Lung (tissue), 11 donors: ENCODE measurements at regions not wholly inside any gene's neighbourhood (a gene's known extent, or its start where the extent isn't known, plus 50 kb on each side); places are given as distances from the start of the nearest gene placed in this dataset.

Experiments
- ATAC-seq: fragments of 200-7000 bp; cut with Tn5 transposase; one replicate; pipeline ENCODE4 v1.9.1; 2020; ENCODE audit warnings: moderate number of reproducible peaks; ENCODE audit not compliant: insufficient read depth, low FRiP score
- DNase-seq, 3 donors: peaks; one replicate each; pipeline ENCODE4 v3.0.0-alpha.2; 2013 to 2017
- H3K27ac ChIP-seq, 2 donors: one replicate each; pipeline ENCODE4 v1.5.1; 2013; ENCODE audit warnings: mild to moderate bottlenecking in 2 of 2, moderate library complexity in 2 of 2, control low read depth in 1 of 2, inconsistent platforms in 1 of 2, low read depth in 1 of 2, low read length in 1 of 2
- H3K27me3 ChIP-seq, 3 donors: one replicate each; pipeline ENCODE4 v1.5.1; 2013; ENCODE audit warnings: low read length in 2 of 3; ENCODE audit not compliant: control insufficient read depth in 3 of 3, insufficient read depth in 3 of 3
- H3K36me3 ChIP-seq, 4 donors: one replicate each; pipeline ENCODE4 v1.5.1; 2013; ENCODE audit warnings: low read length in 4 of 4, mild to moderate bottlenecking in 1 of 4, moderate library complexity in 1 of 4; ENCODE audit not compliant: control insufficient read depth in 4 of 4, insufficient read depth in 4 of 4
- H3K4me1 ChIP-seq, 5 donors: one replicate each; pipeline ENCODE4 v1.5.1; 2013; ENCODE audit warnings: low read length in 5 of 5, mild to moderate bottlenecking in 2 of 5, moderate library complexity in 1 of 5; ENCODE audit not compliant: control insufficient read depth in 5 of 5, insufficient read depth in 5 of 5
- H3K4me3 ChIP-seq: one replicate; pipeline ENCODE4 v1.5.1; 2013; ENCODE audit warnings: mild to moderate bottlenecking, control low read depth, moderate library complexity
- H3K9ac ChIP-seq, 2 donors: one replicate each; pipeline ENCODE4 v1.5.1; 2013; ENCODE audit warnings: low read length in 2 of 2, control low read depth in 1 of 2; ENCODE audit not compliant: insufficient read depth in 1 of 2
- H3K9me3 ChIP-seq, 4 donors: one replicate each; pipeline ENCODE4 v1.5.1; 2013; ENCODE audit warnings: low read length in 3 of 4, mild to moderate bottlenecking in 1 of 4, moderate library complexity in 1 of 4; ENCODE audit not compliant: control insufficient read depth in 4 of 4, insufficient read depth in 3 of 4
- CTCF ChIP-seq: IDR thresholded peaks from 2 replicates; pipeline ENCODE4 v1.5.1; 2012; ENCODE audit warnings: mild to moderate bottlenecking; ENCODE audit errors: control extremely low read depth, extremely low read depth
- WGBS, 2 donors: extraction: QIAGEN DNeasy Blood & Tissue Kit; methylation state at CpG; one replicate each; pipeline ENCODE4 v1.1.7; 2013; 5-methylcytosine and 5-hydroxymethylcytosine counted together
- donor health status: control.
- donor health status: control.
- donor health status: Bipolar disorder and iron deficiency.
- donor health status: healthy.
- donor health status: DM: yes; HTN: yes; CAD: no.

- ATAC-seq = no peak
- H3K4me1 ChIP-seq = no peaks in the 10 kb centered on the region
- no peak overlapping the region for H3K4me3 ChIP-seq
- no peaks in the 10 kb centered on the region for H3K27me3 ChIP-seq
- no peak for DNase-seq
- H3K36me3 ChIP-seq = no peaks in the 10 kb centered on the region
- no peak overlapping the region for H3K9ac ChIP-seq
- no peaks in the 10 kb centered on the region for H3K9me3 ChIP-seq
- TF ChIP-seq CTCF = no peak
- 89 to 90% methylated on average over 6 of the region's 6 CpGs for WGBS, 2 donors
- no peak overlapping the region for H3K27ac ChIP-seq
Observed at GRCh38 chr3:194994551-194994981, 276.4 kb downstream of the XXYLT1 start.

GRCh38 chr3:194995334-194995733 lies 275.6 kb downstream of the XXYLT1 start:
- no peaks in the 10 kb centered on the region for H3K27me3 ChIP-seq
- WGBS, 2 donors = 84 to 93% methylated on average over 7 of the region's 7 CpGs
- no peaks in the 10 kb centered on the region for H3K9me3 ChIP-seq
- no peaks in the 10 kb centered on the region for H3K4me1 ChIP-seq
- no peak for ATAC-seq
- no peak overlapping the region for H3K9ac ChIP-seq
- no peak overlapping the region for H3K27ac ChIP-seq
- TF ChIP-seq CTCF = no peak
- H3K4me3 ChIP-seq = no peak overlapping the region
- H3K36me3 ChIP-seq = no peaks in the 10 kb centered on the region
- no peak for DNase-seq

GRCh38 chr3:194995922-194996321 lies 275.0 kb downstream of the XXYLT1 start:
- no peak overlapping the region for H3K4me3 ChIP-seq
- H3K9me3 ChIP-seq = no peaks in the 10 kb centered on the region
- ATAC-seq = no peak
- H3K9ac ChIP-seq = no peak overlapping the region
- H3K27me3 ChIP-seq = no peaks in the 10 kb centered on the region
- no peak for DNase-seq
- H3K27ac ChIP-seq = no peak overlapping the region
- WGBS, 2 donors = 86 to 88% methylated on average over 12 of the region's 12 CpGs
- no peaks in the 10 kb centered on the region for H3K36me3 ChIP-seq
- no peaks in the 10 kb centered on the region for H3K4me1 ChIP-seq
- TF ChIP-seq CTCF = no peak

- H3K4me1 ChIP-seq = no peaks in the 10 kb centered on the region
- no peak for TF ChIP-seq CTCF
- no peaks in the 10 kb centered on the region for H3K9me3 ChIP-seq
- H3K27ac ChIP-seq = no peak overlapping the region
- H3K9ac ChIP-seq = no peak overlapping the region
- ATAC-seq (no peak), DNase-seq (no peak)
- 90 to 94% methylated on average over 9 of the region's 9 CpGs for WGBS, 2 donors
- no peak overlapping the region for H3K4me3 ChIP-seq
- no peaks in the 10 kb centered on the region for H3K36me3 ChIP-seq
- H3K27me3 ChIP-seq = no peaks in the 10 kb centered on the region
Observed at GRCh38 chr3:194996746-194997145, 274.2 kb downstream of the XXYLT1 start.
